WTC11 (cell line): ENCODE measurements at regions not wholly inside any gene's neighbourhood (a gene's known extent, or its start where the extent isn't known, plus 50 kb on each side); places are given as distances from the start of the nearest gene placed in this dataset.

Source experiments
- ARID4B ChIP-seq: sonication (generic); formaldehyde crosslinking; IDR thresholded peaks from 2 replicates; pipeline ENCODE4 v1.8.0; 2023; ENCODE audit warnings: missing genetic modification reagents, mild to moderate bottlenecking, borderline replicate concordance
- ERG ChIP-seq: fragments of 250-450 bp; sonication (Bioruptor Pico); IDR thresholded peaks from 2 replicates; pipeline ENCODE4 v1.8.0; 2021; ENCODE audit warnings: mild to moderate bottlenecking
- FOXK1 ChIP-seq: sonication (generic); formaldehyde crosslinking; IDR thresholded peaks from 2 replicates; pipeline ENCODE4 v1.8.0; 2022; ENCODE audit warnings: mild to moderate bottlenecking, moderate library complexity, missing genetic modification reagents
- MAX ChIP-seq: sonication (generic); formaldehyde crosslinking; IDR thresholded peaks from 2 replicates; pipeline ENCODE4 v1.8.0; 2022; ENCODE audit warnings: mild to moderate bottlenecking, missing genetic modification reagents
- NFYB ChIP-seq: sonication (generic); formaldehyde crosslinking; conservative IDR thresholded peaks from 2 replicates; pipeline ENCODE4 v1.8.0; 2022; ENCODE audit warnings: low read depth, missing genetic modification reagents
- SMAD3 ChIP-seq: sonication (generic); formaldehyde crosslinking; IDR thresholded peaks from 2 replicates; pipeline ENCODE4 v1.8.0; 2022; ENCODE audit warnings: missing genetic modification reagents, mild to moderate bottlenecking, borderline replicate concordance
- USF1 ChIP-seq: sonication (generic); formaldehyde crosslinking; IDR thresholded peaks from 2 replicates; pipeline ENCODE4 v1.8.0; 2022; ENCODE audit warnings: mild to moderate bottlenecking, missing genetic modification reagents
- ZNF263 ChIP-seq: sonication (generic); formaldehyde crosslinking; IDR thresholded peaks from 2 replicates; pipeline ENCODE4 v1.8.1; 2022; ENCODE audit warnings: low read depth, mild to moderate bottlenecking, moderate library complexity, missing genetic modification reagents
- TF ChIP-seq, protein P1 (sequence below): sonication (generic); formaldehyde crosslinking; IDR thresholded peaks from 2 replicates; pipeline ENCODE4 v1.8.0; 2022; ENCODE audit warnings: mild to moderate bottlenecking, missing genetic modification reagents
- TF ChIP-seq, protein P2 (sequence below): fragments of 200-600 bp; IDR thresholded peaks from 2 replicates; pipeline ENCODE4 v1.8.0; 2022; ENCODE audit warnings: antibody characterized with exemption
- TF ChIP-seq, protein P3 (sequence below): sonication (generic); formaldehyde crosslinking; IDR thresholded peaks from 2 replicates; pipeline ENCODE4 v1.8.1; 2022; ENCODE audit warnings: low read depth, mild to moderate bottlenecking, moderate library complexity, missing genetic modification reagents, borderline replicate concordance
- TF ChIP-seq, protein P4 (sequence below): sonication (generic); formaldehyde crosslinking; IDR thresholded peaks from 2 replicates; pipeline ENCODE4 v1.8.1; 2023; ENCODE audit warnings: mild to moderate bottlenecking, missing genetic modification reagents, moderate library complexity

GRCh38 chr14:87271331-87271730, 721.7 kb downstream of the GALC start:
- TF ChIP-seq, protein P1, sequence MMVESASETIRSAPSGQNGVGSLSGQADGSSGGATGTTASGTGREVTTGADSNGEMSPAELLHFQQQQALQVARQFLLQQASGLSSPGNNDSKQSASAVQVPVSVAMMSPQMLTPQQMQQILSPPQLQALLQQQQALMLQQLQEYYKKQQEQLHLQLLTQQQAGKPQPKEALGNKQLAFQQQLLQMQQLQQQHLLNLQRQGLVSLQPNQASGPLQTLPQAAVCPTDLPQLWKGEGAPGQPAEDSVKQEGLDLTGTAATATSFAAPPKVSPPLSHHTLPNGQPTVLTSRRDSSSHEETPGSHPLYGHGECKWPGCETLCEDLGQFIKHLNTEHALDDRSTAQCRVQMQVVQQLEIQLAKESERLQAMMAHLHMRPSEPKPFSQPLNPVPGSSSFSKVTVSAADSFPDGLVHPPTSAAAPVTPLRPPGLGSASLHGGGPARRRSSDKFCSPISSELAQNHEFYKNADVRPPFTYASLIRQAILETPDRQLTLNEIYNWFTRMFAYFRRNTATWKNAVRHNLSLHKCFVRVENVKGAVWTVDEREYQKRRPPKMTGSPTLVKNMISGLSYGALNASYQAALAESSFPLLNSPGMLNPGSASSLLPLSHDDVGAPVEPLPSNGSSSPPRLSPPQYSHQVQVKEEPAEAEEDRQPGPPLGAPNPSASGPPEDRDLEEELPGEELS (CRISPR knock-in tag), result no peak
- no peak for TF ChIP-seq USF1
- no peak for TF ChIP-seq NFYB (CRISPR knock-in tag)
- TF ChIP-seq ERG, result no peak
- TF ChIP-seq ZNF263 (CRISPR knock-in tag), result no peak
- no peak for TF ChIP-seq FOXK1 (CRISPR knock-in tag)
- TF ChIP-seq ARID4B, result no peak
- no peak for TF ChIP-seq MAX (CRISPR knock-in tag)
- TF ChIP-seq, protein P2, sequence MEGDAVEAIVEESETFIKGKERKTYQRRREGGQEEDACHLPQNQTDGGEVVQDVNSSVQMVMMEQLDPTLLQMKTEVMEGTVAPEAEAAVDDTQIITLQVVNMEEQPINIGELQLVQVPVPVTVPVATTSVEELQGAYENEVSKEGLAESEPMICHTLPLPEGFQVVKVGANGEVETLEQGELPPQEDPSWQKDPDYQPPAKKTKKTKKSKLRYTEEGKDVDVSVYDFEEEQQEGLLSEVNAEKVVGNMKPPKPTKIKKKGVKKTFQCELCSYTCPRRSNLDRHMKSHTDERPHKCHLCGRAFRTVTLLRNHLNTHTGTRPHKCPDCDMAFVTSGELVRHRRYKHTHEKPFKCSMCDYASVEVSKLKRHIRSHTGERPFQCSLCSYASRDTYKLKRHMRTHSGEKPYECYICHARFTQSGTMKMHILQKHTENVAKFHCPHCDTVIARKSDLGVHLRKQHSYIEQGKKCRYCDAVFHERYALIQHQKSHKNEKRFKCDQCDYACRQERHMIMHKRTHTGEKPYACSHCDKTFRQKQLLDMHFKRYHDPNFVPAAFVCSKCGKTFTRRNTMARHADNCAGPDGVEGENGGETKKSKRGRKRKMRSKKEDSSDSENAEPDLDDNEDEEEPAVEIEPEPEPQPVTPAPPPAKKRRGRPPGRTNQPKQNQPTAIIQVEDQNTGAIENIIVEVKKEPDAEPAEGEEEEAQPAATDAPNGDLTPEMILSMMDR, result no peak
- TF ChIP-seq, protein P3, sequence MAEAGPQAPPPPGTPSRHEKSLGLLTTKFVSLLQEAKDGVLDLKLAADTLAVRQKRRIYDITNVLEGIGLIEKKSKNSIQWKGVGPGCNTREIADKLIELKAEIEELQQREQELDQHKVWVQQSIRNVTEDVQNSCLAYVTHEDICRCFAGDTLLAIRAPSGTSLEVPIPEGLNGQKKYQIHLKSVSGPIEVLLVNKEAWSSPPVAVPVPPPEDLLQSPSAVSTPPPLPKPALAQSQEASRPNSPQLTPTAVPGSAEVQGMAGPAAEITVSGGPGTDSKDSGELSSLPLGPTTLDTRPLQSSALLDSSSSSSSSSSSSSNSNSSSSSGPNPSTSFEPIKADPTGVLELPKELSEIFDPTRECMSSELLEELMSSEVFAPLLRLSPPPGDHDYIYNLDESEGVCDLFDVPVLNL (CRISPR knock-in tag), result no peak
- TF ChIP-seq, protein P4, sequence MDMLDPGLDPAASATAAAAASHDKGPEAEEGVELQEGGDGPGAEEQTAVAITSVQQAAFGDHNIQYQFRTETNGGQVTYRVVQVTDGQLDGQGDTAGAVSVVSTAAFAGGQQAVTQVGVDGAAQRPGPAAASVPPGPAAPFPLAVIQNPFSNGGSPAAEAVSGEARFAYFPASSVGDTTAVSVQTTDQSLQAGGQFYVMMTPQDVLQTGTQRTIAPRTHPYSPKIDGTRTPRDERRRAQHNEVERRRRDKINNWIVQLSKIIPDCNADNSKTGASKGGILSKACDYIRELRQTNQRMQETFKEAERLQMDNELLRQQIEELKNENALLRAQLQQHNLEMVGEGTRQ (CRISPR knock-in tag), result no peak
- no peak for TF ChIP-seq SMAD3 (CRISPR knock-in tag)
